CD4-positive, CD25-positive, alpha-beta regulatory T cell (primary cell): ENCODE measurements at regions not wholly inside any gene's neighbourhood (a gene's known extent, or its start where the extent isn't known, plus 50 kb on each side); places are given as distances from the start of the nearest gene placed in this dataset.

Source experiments
- ATAC-seq, 2 donors: fragments of 150-1000 bp; cut with Tn5 transposase; one replicate each; pipeline ENCODE4 v1.10.0; 2021; ENCODE audit warnings: low read depth in 2 of 2, moderate number of reproducible peaks in 2 of 2, moderate library complexity in 1 of 2
- DNase-seq, 3 donors: peaks; one replicate each; pipeline versions ENCODE4 v3.0.0 to v3.0.0-alpha.2; 2012 to 2022; ENCODE audit warnings: mixed read lengths in 1 of 3
- H3K27ac ChIP-seq: one replicate; pipeline ENCODE4 v1.7.0; 2013; ENCODE audit warnings: mild to moderate bottlenecking, low read length; ENCODE audit not compliant: insufficient read depth, poor library complexity, severe bottlenecking
- H3K27me3 ChIP-seq: one replicate; pipeline ENCODE4 v1.7.0; 2013; ENCODE audit warnings: low read length; ENCODE audit not compliant: control insufficient read depth, insufficient read depth
- H3K36me3 ChIP-seq: one replicate; pipeline ENCODE4 v1.7.0; 2013; ENCODE audit warnings: mild to moderate bottlenecking, low read length, moderate library complexity; ENCODE audit not compliant: control insufficient read depth, insufficient read depth
- H3K4me1 ChIP-seq: 2 replicates; pipeline ENCODE4 v1.7.0; 2013; ENCODE audit warnings: mild to moderate bottlenecking, low read length; ENCODE audit not compliant: insufficient read depth, control insufficient read depth, poor library complexity, severe bottlenecking
- H3K4me3 ChIP-seq: one replicate; pipeline ENCODE4 v1.7.0; 2013; ENCODE audit warnings: low read depth, mild to moderate bottlenecking, low read length, moderate library complexity
- H3K9me3 ChIP-seq, 2 experiments: 1 replicate in 1 of 2; 2 replicates in 1 of 2; pipeline ENCODE4 v1.7.0; 2013; ENCODE audit warnings: low read length in 2 of 2, mild to moderate bottlenecking in 1 of 2, moderate library complexity in 1 of 2; ENCODE audit not compliant: control insufficient read depth in 2 of 2
- H3K27ac Mint-ChIP-seq, 3 donors: one replicate each; pipeline ENCODE4 v1.8.0; 2020 to 2022; ENCODE audit warnings: mild to moderate bottlenecking in 3 of 3, mixed read lengths in 3 of 3, moderate library complexity in 2 of 3
- H3K27me3 Mint-ChIP-seq: one replicate; pipeline ENCODE4 v1.8.0; 2022; ENCODE audit warnings: mild to moderate bottlenecking, mixed read lengths
- H3K36me3 Mint-ChIP-seq: one replicate; pipeline ENCODE4 v1.8.0; 2020; ENCODE audit warnings: mixed read lengths
- H3K4me1 Mint-ChIP-seq, 4 donors: one replicate each; pipeline ENCODE4 v1.8.0; 2020 to 2022; ENCODE audit warnings: mixed read lengths in 4 of 4, mild to moderate bottlenecking in 1 of 4
- H3K4me3 Mint-ChIP-seq, 4 donors: one replicate each; pipeline ENCODE4 v1.8.0; 2020 to 2022; ENCODE audit warnings: mild to moderate bottlenecking in 4 of 4, mixed read lengths in 4 of 4, moderate library complexity in 3 of 4
- H3K9me3 Mint-ChIP-seq, 7 donors: one replicate each; pipeline ENCODE4 v1.8.0; 2020 to 2022; ENCODE audit warnings: mixed read lengths in 7 of 7, mild to moderate bottlenecking in 3 of 7, moderate library complexity in 2 of 7

GRCh38 chr3:152745646-152746045 lies 89.3 kb upstream of the P2RY1 start:
- Mint-ChIP-seq H3K4me1 (no peaks in the 10 kb centered on the region), H3K9me3 (peaks cover 0 to 15% (median 0%) of the 10 kb centered on the region in 7 donors), H3K27me3 (no peaks in the 10 kb centered on the region), H3K36me3 (no peaks in the 10 kb centered on the region), H3K27ac (no peak overlapping the region), H3K4me3 (no peak overlapping the region)
- Histone ChIP-seq H3K4me1 (no peaks in the 10 kb centered on the region), H3K27me3 (no peaks in the 10 kb centered on the region), H3K36me3 (no peaks in the 10 kb centered on the region), H3K4me3 (no peak overlapping the region), H3K27ac (no peak overlapping the region), H3K9me3 (no peaks in the 10 kb centered on the region)
- ATAC-seq (no peak), DNase-seq (no peak)

GRCh38 chr3:152754303-152754702 lies 80.6 kb upstream of the P2RY1 start:
- no peaks in the 10 kb centered on the region for H3K36me3 ChIP-seq
- DNase-seq = no peak
- no peaks in the 10 kb centered on the region for H3K27me3 Mint-ChIP-seq

DNA sequence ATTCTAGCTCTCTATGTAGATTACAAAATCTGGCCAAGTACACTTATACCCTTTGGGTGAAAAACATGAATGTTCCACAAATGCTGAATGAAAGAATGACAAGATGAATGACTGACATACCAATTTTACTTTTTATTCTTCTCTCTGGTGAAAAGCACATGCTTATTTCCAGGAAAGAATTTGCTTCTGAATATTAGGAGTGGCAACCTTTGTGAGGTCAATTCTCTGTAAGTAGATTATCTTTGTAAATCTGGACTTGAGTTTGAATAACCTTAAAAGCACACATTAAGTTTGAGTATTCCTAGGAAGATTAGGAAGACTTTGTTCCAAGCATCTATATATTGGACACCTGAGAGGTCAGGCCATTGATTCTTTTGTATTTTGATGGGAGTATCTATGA lies 78.1 kb upstream of the P2RY1 start:
- no peak overlapping the region for H3K27ac Mint-ChIP-seq
- Histone ChIP-seq H3K4me1 (no peaks in the 10 kb centered on the region), H3K36me3 (no peaks in the 10 kb centered on the region), H3K9me3 (no peaks in the 10 kb centered on the region), H3K27me3 (no peaks in the 10 kb centered on the region), H3K4me3 (no peak overlapping the region), H3K27ac (no peak overlapping the region)
- no peak for DNase-seq
- no peak overlapping the region for H3K4me3 Mint-ChIP-seq
- peaks cover 0 to 3% (median 0%) of the 10 kb centered on the region in 7 donors for H3K9me3 Mint-ChIP-seq
- ATAC-seq = no peak
- H3K36me3 Mint-ChIP-seq = no peaks in the 10 kb centered on the region
- no peaks in the 10 kb centered on the region for H3K27me3 Mint-ChIP-seq
- H3K4me1 Mint-ChIP-seq = no peaks in the 10 kb centered on the region

More at GRCh38 chr3:152754303-152754702, 80.6 kb upstream of the P2RY1 start:
- no peaks in the 10 kb centered on the region for H3K4me1 ChIP-seq
- Mint-ChIP-seq H3K4me3 (no peak overlapping the region), H3K9me3 (peaks cover 0 to 8% (median 2%) of the 10 kb centered on the region in 7 donors), H3K27ac (no peak overlapping the region), H3K36me3 (no peaks in the 10 kb centered on the region), H3K4me1 (no peaks in the 10 kb centered on the region)
- no peaks in the 10 kb centered on the region for H3K27me3 ChIP-seq
- H3K27ac ChIP-seq = no peak overlapping the region
- no peak for ATAC-seq
- H3K9me3 ChIP-seq = no peaks in the 10 kb centered on the region
- H3K4me3 ChIP-seq = no peak overlapping the region

- no peaks in the 10 kb centered on the region for H3K9me3 ChIP-seq
- Mint-ChIP-seq H3K9me3 (peaks cover 0 to 8% (median 2%) of the 10 kb centered on the region in 7 donors), H3K36me3 (peaks cover 4% of the 10 kb centered on the region), H3K27ac (peak overlapping the region in 1 of 3 donors; percentile 8), H3K4me3 (no peak overlapping the region), H3K27me3 (no peaks in the 10 kb centered on the region), H3K4me1 (no peaks in the 10 kb centered on the region)
- no peak for DNase-seq
- no peak overlapping the region for H3K4me3 ChIP-seq
- no peak for ATAC-seq
- no peaks in the 10 kb centered on the region for H3K27me3 ChIP-seq
- H3K27ac ChIP-seq = no peak overlapping the region
- H3K4me1 ChIP-seq = no peaks in the 10 kb centered on the region
- no peaks in the 10 kb centered on the region for H3K36me3 ChIP-seq
Observed at GRCh38 chr3:152760024-152760563, 74.8 kb upstream of the P2RY1 start.

GRCh38 chr3:152760591-152760990 lies 74.3 kb upstream of the P2RY1 start:
- no peak for ATAC-seq
- H3K4me1 Mint-ChIP-seq = no peaks in the 10 kb centered on the region
- no peaks in the 10 kb centered on the region for H3K4me1 ChIP-seq
- no peaks in the 10 kb centered on the region for H3K36me3 ChIP-seq
- H3K27me3 Mint-ChIP-seq = no peaks in the 10 kb centered on the region
- H3K4me3 ChIP-seq = no peak overlapping the region
- H3K9me3 Mint-ChIP-seq = peaks cover 0 to 10% (median 2%) of the 10 kb centered on the region in 7 donors
- H3K4me3 Mint-ChIP-seq = no peak overlapping the region
- H3K9me3 ChIP-seq = no peaks in the 10 kb centered on the region
- peak overlapping the region in 1 of 3 donors; percentile 8 for H3K27ac Mint-ChIP-seq
- H3K27me3 ChIP-seq = no peaks in the 10 kb centered on the region
- H3K27ac ChIP-seq = no peak overlapping the region
- peaks cover 4% of the 10 kb centered on the region for H3K36me3 Mint-ChIP-seq
- DNase-seq = no peak

DNA sequence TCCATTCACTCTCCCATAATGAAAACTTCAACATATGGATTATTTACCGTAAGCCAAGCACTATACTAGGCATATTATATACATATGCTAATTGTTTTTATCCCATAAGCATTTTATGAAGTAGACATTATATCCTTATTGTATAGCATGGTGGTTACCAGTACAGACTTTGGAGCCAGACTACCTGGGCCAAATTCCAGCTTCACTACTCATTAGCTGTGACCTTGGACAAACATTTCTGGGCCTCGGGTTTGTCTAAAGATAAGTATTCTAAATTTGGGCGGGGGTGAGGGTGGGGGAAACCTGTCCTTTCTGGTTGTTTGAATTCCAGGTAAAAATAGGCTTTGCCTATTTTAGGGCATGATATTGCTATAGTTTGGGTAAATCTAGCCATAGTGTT lies 66.5 kb upstream of the P2RY1 start:
- H3K27me3 Mint-ChIP-seq = no peaks in the 10 kb centered on the region
- no peak overlapping the region for H3K4me3 Mint-ChIP-seq
- Histone ChIP-seq H3K4me1 (no peaks in the 10 kb centered on the region), H3K4me3 (no peak overlapping the region), H3K36me3 (no peaks in the 10 kb centered on the region), H3K27ac (no peak overlapping the region), H3K27me3 (no peaks in the 10 kb centered on the region), H3K9me3 (no peaks in the 10 kb centered on the region)
- no peak overlapping the region for H3K27ac Mint-ChIP-seq
- DNase-seq (no peak), ATAC-seq (no peak)
- H3K9me3 Mint-ChIP-seq = peaks cover 1 to 16% (median 3%) of the 10 kb centered on the region in 7 donors
- peaks cover 4% of the 10 kb centered on the region for H3K36me3 Mint-ChIP-seq
- no peaks in the 10 kb centered on the region for H3K4me1 Mint-ChIP-seq

- peaks cover 4% of the 10 kb centered on the region for H3K36me3 Mint-ChIP-seq
- H3K27ac ChIP-seq = no peak overlapping the region
- H3K4me3 ChIP-seq = no peak overlapping the region
- H3K4me3 Mint-ChIP-seq = no peak overlapping the region
- H3K4me1 ChIP-seq = no peaks in the 10 kb centered on the region
- H3K9me3 Mint-ChIP-seq = peaks cover 1 to 13% (median 4%) of the 10 kb centered on the region in 7 donors
- no peaks in the 10 kb centered on the region for H3K27me3 Mint-ChIP-seq
- H3K27me3 ChIP-seq = no peaks in the 10 kb centered on the region
- no peak for DNase-seq
- H3K9me3 ChIP-seq = no peaks in the 10 kb centered on the region
- H3K27ac Mint-ChIP-seq = no peak overlapping the region
- ATAC-seq = no peak
- H3K4me1 Mint-ChIP-seq = no peaks in the 10 kb centered on the region
- H3K36me3 ChIP-seq = no peaks in the 10 kb centered on the region
Observed at GRCh38 chr3:152769523-152769922, 65.4 kb upstream of the P2RY1 start.

DNA sequence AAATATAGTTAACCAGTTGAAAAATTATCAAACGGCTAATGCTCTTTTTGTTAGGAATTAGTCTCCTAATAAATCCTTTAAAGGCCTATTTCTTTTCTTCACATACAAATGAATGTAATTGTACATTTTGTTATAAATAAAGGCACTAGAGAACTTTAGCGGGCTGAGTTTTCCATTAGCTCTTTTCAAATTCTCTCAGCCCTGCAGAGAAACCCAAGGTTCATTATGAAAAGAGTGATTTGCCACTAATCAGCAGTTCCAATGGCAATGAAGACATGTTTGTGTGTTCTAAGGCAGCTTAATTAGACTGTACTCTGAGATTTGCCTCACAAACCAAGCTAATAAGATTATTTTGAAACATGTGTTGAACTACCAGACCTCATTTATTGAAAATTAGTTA lies 64.6 kb upstream of the P2RY1 start:
- no peak for ATAC-seq
- no peaks in the 10 kb centered on the region for H3K27me3 ChIP-seq
- Mint-ChIP-seq H3K36me3 (no peaks in the 10 kb centered on the region), H3K4me1 (no peaks in the 10 kb centered on the region), H3K27ac (no peak overlapping the region), H3K9me3 (peaks cover 0 to 8% (median 4%) of the 10 kb centered on the region in 7 donors), H3K27me3 (no peaks in the 10 kb centered on the region), H3K4me3 (no peak overlapping the region)
- no peak for DNase-seq
- no peaks in the 10 kb centered on the region for H3K36me3 ChIP-seq
- H3K4me3 ChIP-seq = no peak overlapping the region
- no peaks in the 10 kb centered on the region for H3K4me1 ChIP-seq
- H3K9me3 ChIP-seq = no peaks in the 10 kb centered on the region
- no peak overlapping the region for H3K27ac ChIP-seq
